Inferior parietal cortex (tissue), 1 donor: ENCODE measurements at regions not wholly inside any gene's neighbourhood (a gene's known extent, or its start where the extent isn't known, plus 50 kb on each side); places are given as distances from the start of the nearest gene placed in this dataset.

Experiments used
- DNase-seq: peaks from one replicate; pipeline ENCODE4 v3.0.0-alpha.2; 2016; ENCODE audit errors: extremely low spot score

- no peak for DNase-seq
These were observed 250.9 kb upstream of the PDE10A start for GRCh38 chr6:165913676-165914570.

GRCh38 chr6:165910184-165910966 is 247.3 kb upstream of the PDE10A start:
- DNase-seq = no peak

- DNase-seq = no peak
These were observed 243.7 kb upstream of the PDE10A start for GRCh38 chr6:165906736-165907135.

GRCh38 chr6:165905744-165906143 is 242.7 kb upstream of the PDE10A start:
- no peak for DNase-seq

GRCh38 chr6:165900970-165901369 is 237.9 kb upstream of the PDE10A start:
- no peak for DNase-seq

GRCh38 chr6:165899611-165900010 is 236.6 kb upstream of the PDE10A start:
- DNase-seq = peak; percentile 49

- DNase-seq = no peak
These were observed 232.6 kb upstream of the PDE10A start for GRCh38 chr6:165895421-165896165.

- no peak for DNase-seq
These were observed 231.3 kb upstream of the PDE10A start for GRCh38 chr6:165894171-165894825.

- no peak for DNase-seq
These were observed 230.4 kb upstream of the PDE10A start for GRCh38 chr6:165893431-165893830.

GRCh38 chr6:165891320-165891719 is 228.3 kb upstream of the PDE10A start:
- no peak for DNase-seq

- DNase-seq = no peak
These were observed 227.3 kb upstream of the PDE10A start for GRCh38 chr6:165890404-165890735.

- peak; percentile 53 for DNase-seq
These were observed 226.8 kb upstream of the PDE10A start for GRCh38 chr6:165889636-165890403.

GRCh38 chr6:165886169-165886568 is 223.1 kb upstream of the PDE10A start:
- no peak for DNase-seq

- peak; percentile 85 for DNase-seq
These were observed 222.0 kb upstream of the PDE10A start for GRCh38 chr6:165884813-165885765.

- no peak for DNase-seq
These were observed 221.0 kb upstream of the PDE10A start for GRCh38 chr6:165883851-165884640.

- no peak for DNase-seq
These were observed 218.8 kb upstream of the PDE10A start for GRCh38 chr6:165881806-165882205.

- DNase-seq = no peak
These were observed 217.6 kb upstream of the PDE10A start for GRCh38 chr6:165880686-165881085.

GRCh38 chr6:165877773-165878172 is 214.7 kb upstream of the PDE10A start:
- no peak for DNase-seq

GRCh38 chr6:165877192-165877591 is 214.2 kb upstream of the PDE10A start:
- DNase-seq = no peak
